ENCODE measurements at regions not wholly inside any gene's neighbourhood (a gene's known extent, or its start where the extent isn't known, plus 50 kb on each side); places are given as distances from the start of the nearest gene placed in this dataset.

- no peak for DNase-seq (ENCODE audit: low read depth, low spot score)
Observed at GRCh38 chr13:40406405-40407120, 259.9 kb downstream of the FOXO1 start.

- no peak for DNase-seq (ENCODE audit: low read depth, low spot score)
Observed at GRCh38 chr13:40407567-40407966, 258.9 kb downstream of the FOXO1 start.

- DNase-seq (ENCODE audit: low read depth, low spot score): no peak
Observed at GRCh38 chr13:40408602-40409001, 257.8 kb downstream of the FOXO1 start.

GRCh38 chr13:40409278-40409677 is 257.2 kb downstream of the FOXO1 start:
- DNase-seq (ENCODE audit: low read depth, low spot score): no peak

- DNase-seq (ENCODE audit: low read depth, low spot score): no peak
Observed at GRCh38 chr13:40410315-40410714, 256.1 kb downstream of the FOXO1 start.

- no peak for DNase-seq (ENCODE audit: low read depth, low spot score)
Observed at GRCh38 chr13:40420160-40420740, 246.2 kb downstream of the FOXO1 start.

- DNase-seq (ENCODE audit: low read depth, low spot score): no peak
Observed at GRCh38 chr13:40422588-40423235, 243.7 kb downstream of the FOXO1 start.

- no peak for DNase-seq (ENCODE audit: low read depth, low spot score)
Observed at GRCh38 chr13:40428354-40428753, 238.1 kb downstream of the FOXO1 start.

GRCh38 chr13:40429706-40430545 is 236.5 kb downstream of the FOXO1 start:
- DNase-seq (ENCODE audit: low read depth, low spot score): no peak

- DNase-seq (ENCODE audit: low read depth, low spot score): no peak
Observed at GRCh38 chr13:40432018-40432978, 234.1 kb downstream of the FOXO1 start.

GRCh38 chr13:40433001-40433400 is 233.4 kb downstream of the FOXO1 start:
- no peak for DNase-seq (ENCODE audit: low read depth, low spot score)

- DNase-seq (ENCODE audit: low read depth, low spot score): no peak
Observed at GRCh38 chr13:40433577-40433976, 232.9 kb downstream of the FOXO1 start.

GRCh38 chr13:40434516-40435397 is 231.7 kb downstream of the FOXO1 start:
- no peak for DNase-seq (ENCODE audit: low read depth, low spot score)

- DNase-seq (ENCODE audit: low read depth, low spot score): no peak
Observed at GRCh38 chr13:40438022-40438680, 228.3 kb downstream of the FOXO1 start.

GRCh38 chr13:40438999-40439797 is 227.2 kb downstream of the FOXO1 start:
- no peak for DNase-seq (ENCODE audit: low read depth, low spot score)

- DNase-seq (ENCODE audit: low read depth, low spot score): no peak
Observed at GRCh38 chr13:40439928-40440327, 226.5 kb downstream of the FOXO1 start.

GRCh38 chr13:40440990-40441820 is 225.2 kb downstream of the FOXO1 start:
- no peak for DNase-seq (ENCODE audit: low read depth, low spot score)

- DNase-seq (ENCODE audit: low read depth, low spot score): no peak
Observed at GRCh38 chr13:40442231-40442630, 224.2 kb downstream of the FOXO1 start.

All from brain pericyte (primary cell).